GM23338 (cell line): ENCODE measurements at regions not wholly inside any gene's neighbourhood (a gene's known extent, or its start where the extent isn't known, plus 50 kb on each side); places are given as distances from the start of the nearest gene placed in this dataset.

Experiments used
- ATAC-seq: fragments of 200-7000 bp; cut with Tn5 transposase; 3 replicates; pipeline ENCODE4 v1.9.1; 2020
- DNase-seq: peaks from one replicate; pipeline ENCODE4 v3.0.0-alpha.2; 2015; ENCODE audit warnings: low spot score
- H2AFZ ChIP-seq: fragments of 200-600 bp; sonication (generic); 2 replicates; pipeline ENCODE4 v1.8.0; 2016; ENCODE audit warnings: antibody characterized with exemption, mild to moderate bottlenecking, moderate library complexity
- H3F3A ChIP-seq: fragments of 200-600 bp; sonication (generic); replicated peaks from 2 replicates; pipeline ENCODE4 v1.8.0; 2017; ENCODE audit warnings: antibody characterized with exemption, mixed run types, low read depth
- H3K27ac ChIP-seq: fragments of 200-600 bp; sonication (generic); 2 replicates; pipeline ENCODE4 v1.6.1; 2016; ENCODE audit warnings: low read depth
- H3K27me3 ChIP-seq: fragments of 200-600 bp; sonication (generic); 2 replicates; pipeline ENCODE4 v1.8.0; 2016; ENCODE audit warnings: mild to moderate bottlenecking, mixed run types, moderate library complexity; ENCODE audit not compliant: insufficient read depth
- H3K36me3 ChIP-seq: fragments of 200-600 bp; sonication (generic); 2 replicates; pipeline ENCODE4 v1.8.0; 2016; ENCODE audit warnings: mild to moderate bottlenecking; ENCODE audit not compliant: insufficient read depth
- H3K4me1 ChIP-seq: fragments of 200-600 bp; sonication (generic); 2 replicates; pipeline ENCODE4 v1.8.0; 2016; ENCODE audit warnings: mild to moderate bottlenecking, moderate library complexity; ENCODE audit not compliant: insufficient read depth
- H3K4me2 ChIP-seq: fragments of 200-600 bp; sonication (generic); 2 replicates; pipeline ENCODE4 v1.7.1; 2017; ENCODE audit warnings: mixed run types
- H3K4me3 ChIP-seq: fragments of 200-600 bp; sonication (generic); 2 replicates; pipeline ENCODE4 v1.6.1; 2016; ENCODE audit warnings: mixed run types
- H3K79me2 ChIP-seq: fragments of 200-600 bp; sonication (generic); replicated peaks from 2 replicates; pipeline ENCODE4 v1.8.0; 2017; ENCODE audit warnings: mild to moderate bottlenecking; ENCODE audit not compliant: insufficient read depth
- H3K9me2 ChIP-seq: fragments of 200-600 bp; sonication (generic); 2 replicates; pipeline ENCODE4 v1.8.0; 2017; ENCODE audit not compliant: insufficient read depth
- H4K20me1 ChIP-seq: fragments of 200-600 bp; sonication (generic); replicated peaks from 2 replicates; pipeline ENCODE4 v1.8.0; 2017; ENCODE audit warnings: mild to moderate bottlenecking; ENCODE audit not compliant: insufficient read depth
- H3K27ac Mint-ChIP-seq: 2 replicates; pipeline ENCODE4 v1.8.0; 2020; ENCODE audit warnings: inconsistent platforms, mild to moderate bottlenecking, moderate library complexity, mixed read lengths
- H3K27me3 Mint-ChIP-seq: 3 replicates; pipeline ENCODE4 v1.8.0; 2022; ENCODE audit warnings: low read depth, mild to moderate bottlenecking, moderate library complexity, mixed read lengths, inconsistent platforms; ENCODE audit not compliant: insufficient read depth, poor library complexity
- H3K36me3 Mint-ChIP-seq: 3 replicates; pipeline ENCODE4 v1.8.0; 2021; ENCODE audit warnings: low read depth, mild to moderate bottlenecking, inconsistent platforms, moderate library complexity, mixed read lengths
- H3K4me1 Mint-ChIP-seq: 3 replicates; pipeline ENCODE4 v1.8.0; 2020; ENCODE audit warnings: mild to moderate bottlenecking, inconsistent platforms, mixed read lengths
- H3K4me3 Mint-ChIP-seq: 3 replicates; pipeline ENCODE4 v1.8.0; 2021; ENCODE audit warnings: moderate library complexity, mild to moderate bottlenecking, inconsistent platforms, mixed read lengths
- H3K9me3 Mint-ChIP-seq: 3 replicates; pipeline ENCODE4 v1.8.0; 2020; ENCODE audit warnings: moderate library complexity, mild to moderate bottlenecking, inconsistent platforms, mixed read lengths
- CREB1 ChIP-seq: fragments of 250-450 bp; sonication (Bioruptor Pico); IDR thresholded peaks from 2 replicates; pipeline ENCODE4 v1.5.0; 2020; ENCODE audit warnings: low read depth, mild to moderate bottlenecking, moderate library complexity
- CTCF ChIP-seq, 2 experiments: fragments of 200-600 bp in 1 of 2; sonication (generic) in 1 of 2; conservative IDR thresholded peaks; 2 replicates each; pipeline versions ENCODE4 v1.5.1 to v1.6.1; 2016 to 2017; ENCODE audit warnings: antibody characterized with exemption in 2 of 2, low read depth in 2 of 2, mild to moderate bottlenecking in 2 of 2, moderate library complexity in 1 of 2
- ETS1 ChIP-seq: IDR thresholded peaks from 2 replicates; pipeline ENCODE4 v1.6.1; 2016; ENCODE audit warnings: antibody characterized with exemption
- EZH2 ChIP-seq: fragments of 200-600 bp; sonication (generic); IDR thresholded peaks from one replicate; pipeline ENCODE4 v1.8.0; 2017; ENCODE audit warnings: antibody characterized with exemption, mild to moderate bottlenecking, low read depth; ENCODE audit not compliant: unreplicated experiment
- EZH2phosphoT487 ChIP-seq: fragments of 200-600 bp; sonication (generic); IDR thresholded peaks from one replicate; pipeline ENCODE4 v1.8.1; 2018; ENCODE audit warnings: antibody characterized with exemption; ENCODE audit not compliant: unreplicated experiment
- JUNB ChIP-seq: IDR thresholded peaks from one replicate; pipeline ENCODE4 v1.6.1; 2016; ENCODE audit warnings: antibody characterized with exemption; ENCODE audit not compliant: unreplicated experiment
- NANOG ChIP-seq: IDR thresholded peaks from 2 replicates; pipeline ENCODE4 v1.6.1; 2016; ENCODE audit warnings: antibody characterized with exemption, borderline replicate concordance
- STAT1 ChIP-seq: IDR thresholded peaks from one replicate; pipeline ENCODE4 v1.6.1; 2016; ENCODE audit warnings: antibody characterized with exemption; ENCODE audit not compliant: unreplicated experiment
- ZNF114 ChIP-seq: fragments of 250-450 bp; sonication (Bioruptor Pico); IDR thresholded peaks from 2 replicates; pipeline ENCODE4 v1.5.0; 2020; ENCODE audit warnings: mild to moderate bottlenecking, moderate library complexity
- ZNF331 ChIP-seq: fragments of 250-450 bp; sonication (Bioruptor Pico); IDR thresholded peaks from 2 replicates; pipeline ENCODE4 v1.5.0; 2020; ENCODE audit warnings: low read depth, mild to moderate bottlenecking, moderate library complexity
- ZNF462 ChIP-seq: fragments of 250-450 bp; sonication (Bioruptor Pico); IDR thresholded peaks from 2 replicates; pipeline ENCODE4 v1.5.0; 2020; ENCODE audit warnings: mild to moderate bottlenecking, moderate library complexity

GRCh38 chr1:94345148-94345721 lies 73.0 kb upstream of the ABCD3 start (continued):
- TF ChIP-seq ZNF462 (CRISPR knock-in tag): no peak
- TF ChIP-seq NANOG: no peak
- no peak for TF ChIP-seq EZH2phosphoT487
- no peak for TF ChIP-seq ZNF331 (CRISPR knock-in tag)
- no peak for TF ChIP-seq CTCF (conservative IDR thresholded peaks at IDR 0.05; ENCODE audit: low read depth in 2 of 2)
- TF ChIP-seq ETS1: no peak

- Histone ChIP-seq H3K79me2 (no peaks in the 10 kb centered on the region), H3K9me2 (no peaks in the 10 kb centered on the region), H2AFZ (peak overlapping the region; percentile 38; the same call in 1 of the 2 replicates), H3K36me3 (no peaks in the 10 kb centered on the region), H3K4me3 (no peak overlapping the region), H3K4me2 (no peak overlapping the region), H3K4me1 (no peaks in the 10 kb centered on the region), H3F3A (no peaks in the 10 kb centered on the region), H4K20me1 (no peaks in the 10 kb centered on the region), H3K27ac (no peak overlapping the region), H3K27me3 (no peaks in the 10 kb centered on the region)
- ATAC-seq (no peak), DNase-seq (no peak)
- Mint-ChIP-seq H3K27me3 (peaks cover 5% of the 10 kb centered on the region), H3K9me3 (no peaks in the 10 kb centered on the region), H3K36me3 (no peaks in the 10 kb centered on the region), H3K4me3 (no peak overlapping the region), H3K4me1 (no peaks in the 10 kb centered on the region), H3K27ac (no peak overlapping the region)
- TF ChIP-seq CREB1 (CRISPR knock-in tag) (no peak), CTCF (conservative IDR thresholded peaks at IDR 0.05; ENCODE audit: low read depth in 2 of 2) (no peak), EZH2 (no peak), JUNB (no peak), STAT1 (no peak), ETS1 (no peak), EZH2phosphoT487 (no peak), ZNF331 (CRISPR knock-in tag) (no peak), ZNF114 (CRISPR knock-in tag) (no peak)
These were observed 75.8 kb upstream of the ABCD3 start for GRCh38 chr1:94342416-94342815.
